B cell (primary cell): ENCODE measurements at regions not wholly inside any gene's neighbourhood (a gene's known extent, or its start where the extent isn't known, plus 50 kb on each side); places are given as distances from the start of the nearest gene placed in this dataset.

Experiments used
- ATAC-seq: fragments of 200-7000 bp; cut with Tn5 transposase; one replicate; pipeline ENCODE4 v1.10.0; 2021; ENCODE audit warnings: low read depth, mild to moderate bottlenecking, moderate number of reproducible peaks, moderate library complexity
- CTCF ChIA-PET: fragments of 350-600 bp; sonication (Branson Sonifier 250); formaldehyde crosslinking; loops from one replicate; lab custom pipeline; 2021; ENCODE audit warnings: antibody characterized with exemption, inconsistent platforms; lab: Charles Lee
- POLR2A ChIA-PET: fragments of 350-600 bp; sonication (Branson Sonifier 250); formaldehyde crosslinking; loops from one replicate; lab custom pipeline; 2021; ENCODE audit warnings: antibody characterized with exemption; lab: Charles Lee
- DNase-seq: peaks from one replicate; pipeline ENCODE4 v3.0.0; 2013
- H2AFZ ChIP-seq: 2 replicates; pipeline ENCODE4 v1.6.1; 2012; ENCODE audit warnings: mild to moderate bottlenecking, low read depth, low read length; ENCODE audit not compliant: insufficient read depth, poor library complexity, severe bottlenecking
- H3K27ac ChIP-seq, 2 donors: 1 replicate in 1 of 2; 2 replicates in 1 of 2; pipeline ENCODE4 v1.5.1; 2012 to 2013; ENCODE audit warnings: low read length in 2 of 2, mild to moderate bottlenecking in 2 of 2, moderate library complexity in 1 of 2
- H3K27me3 ChIP-seq, 4 experiments: fragments of 200-600 bp in 1 of 4; sonication (generic) in 1 of 4; replicated peaks in 1 of 4; 1 replicate in 2 of 4; 2 replicates in 2 of 4; pipeline versions ENCODE4 v1.6.1 to v1.7.0; 2013 to 2016; ENCODE audit warnings: low read length in 3 of 4, mild to moderate bottlenecking in 2 of 4, mixed read lengths in 1 of 4, moderate library complexity in 1 of 4; ENCODE audit not compliant: insufficient read depth in 4 of 4, control insufficient read depth in 3 of 4; ENCODE audit errors: control extremely low read depth in 1 of 4
- H3K36me3 ChIP-seq, 2 experiments: replicated peaks in 1 of 2; 1 replicate in 1 of 2; 2 replicates in 1 of 2; pipeline versions ENCODE4 v1.6.1 to v1.7.1; 2013; ENCODE audit warnings: low read length in 1 of 2; ENCODE audit not compliant: insufficient read depth in 2 of 2, control insufficient read depth in 1 of 2; ENCODE audit errors: control extremely low read depth in 1 of 2, extremely low read depth in 1 of 2
- H3K4me1 ChIP-seq, 2 donors: fragments of 200-600 bp in 1 of 2; sonication (generic) in 1 of 2; 1 replicate in 1 of 2; 2 replicates in 1 of 2; pipeline versions ENCODE4 v1.5.1 to v1.6.1; 2013 to 2017; ENCODE audit warnings: low read length in 2 of 2; ENCODE audit not compliant: control insufficient read depth in 2 of 2, insufficient read depth in 2 of 2
- H3K4me2 ChIP-seq: replicated peaks from 2 replicates; pipeline ENCODE3; 2012; ENCODE audit warnings: mild to moderate bottlenecking, low read depth, low read length; ENCODE audit not compliant: poor library complexity, severe bottlenecking
- H3K4me3 ChIP-seq, 5 experiments: fragments of 200-600 bp in 1 of 5; sonication (generic) in 1 of 5; 1 replicate in 3 of 5; 2 replicates in 2 of 5; pipeline versions ENCODE4 v1.5.1 to v1.7.0; 2011 to 2016; ENCODE audit warnings: low read length in 4 of 5, mild to moderate bottlenecking in 4 of 5, low read depth in 2 of 5, control low read depth in 1 of 5, moderate library complexity in 1 of 5; ENCODE audit not compliant: insufficient read depth in 1 of 5; ENCODE audit errors: control extremely low read depth in 1 of 5, extremely low read depth in 1 of 5
- H3K79me2 ChIP-seq: fragments of 200-600 bp; sonication (generic); one replicate; pipeline ENCODE4 v1.6.0; 2016; ENCODE audit warnings: low read length; ENCODE audit not compliant: control insufficient read depth, insufficient read depth
- H3K9ac ChIP-seq: fragments of 200-600 bp; sonication (generic); 2 replicates; pipeline ENCODE4 v1.6.1; 2017; ENCODE audit warnings: mild to moderate bottlenecking, low read length, moderate library complexity
- H3K9me3 ChIP-seq, 3 donors: one replicate each; pipeline versions ENCODE4 v1.6.1 to v1.7.1; 2013; ENCODE audit warnings: low read length in 2 of 3; ENCODE audit not compliant: control insufficient read depth in 2 of 3, insufficient read depth in 1 of 3; ENCODE audit errors: control extremely low read depth in 1 of 3
- H4K20me1 ChIP-seq: 2 replicates; pipeline ENCODE4 v1.6.0; 2012; ENCODE audit warnings: mild to moderate bottlenecking, low read length; ENCODE audit not compliant: insufficient read depth, control insufficient read depth, poor library complexity, severe bottlenecking
- H3K27ac Mint-ChIP-seq: one replicate; pipeline ENCODE4 v1.8.0; 2021; ENCODE audit warnings: mixed read lengths
- H3K27me3 Mint-ChIP-seq: one replicate; pipeline ENCODE4 v1.8.0; 2021; ENCODE audit warnings: mixed read lengths
- H3K4me1 Mint-ChIP-seq: one replicate; pipeline ENCODE4 v1.8.0; 2021; ENCODE audit warnings: mixed read lengths
- H3K4me3 Mint-ChIP-seq: one replicate; pipeline ENCODE4 v1.8.0; 2021; ENCODE audit warnings: mixed read lengths
- H3K9me3 Mint-ChIP-seq: one replicate; pipeline ENCODE4 v1.8.0; 2022; ENCODE audit warnings: mixed read lengths; ENCODE audit not compliant: insufficient read depth
- CTCF ChIP-seq: fragments of 200-600 bp; IDR thresholded peaks from one replicate; pipeline ENCODE4 v1.8.0; 2022; ENCODE audit warnings: antibody characterized with exemption, mild to moderate bottlenecking
- EZH2 ChIP-seq: IDR thresholded peaks from 2 replicates; pipeline ENCODE4 v1.6.1; 2012; ENCODE audit warnings: borderline replicate concordance, low read depth, mild to moderate bottlenecking, moderate library complexity, low read length; ENCODE audit not compliant: insufficient read depth, poor library complexity, severe bottlenecking
- WGBS: methylation state at CpG from one replicate; pipeline ENCODE4 v1.1.5; 2013; ENCODE audit warnings: missing lambda C conversion rate; ENCODE audit not compliant: insufficient coverage; 5-methylcytosine and 5-hydroxymethylcytosine counted together
- intact Hi-C: fragments of 100-400 bp; cut with micrococcal nuclease; formaldehyde crosslinking; loops from one replicate; pipeline ENCODE4 v1.10.0; 2022

DNA sequence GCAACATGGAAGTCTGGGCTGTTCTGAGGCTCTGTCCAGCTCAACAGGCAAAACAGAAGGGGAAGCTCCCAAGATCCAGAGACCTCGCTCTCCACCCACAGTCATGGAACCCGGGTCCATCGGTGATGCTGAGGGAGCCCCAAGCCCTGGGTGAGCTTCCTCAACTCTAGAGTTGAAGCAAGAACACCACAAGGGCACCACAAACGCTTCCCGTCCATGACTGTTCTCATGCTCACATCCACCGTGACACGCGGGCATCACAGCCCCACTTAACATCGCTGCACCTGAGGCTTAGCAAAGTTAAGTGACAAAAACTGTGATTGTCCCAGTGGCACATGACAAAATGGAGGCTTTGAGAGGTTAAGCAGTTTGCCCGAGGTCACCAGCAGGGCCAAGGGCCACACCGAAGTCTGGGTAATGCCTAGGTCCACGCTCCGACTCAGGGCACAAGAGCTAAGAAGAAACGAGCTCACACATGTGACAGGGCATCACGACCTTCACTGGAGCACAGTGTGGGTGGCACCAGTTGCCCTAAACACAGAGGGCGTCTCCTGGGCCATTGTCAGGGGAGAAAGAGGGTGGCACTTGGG, 110.6 kb downstream of the OAT start:
- Mint-ChIP-seq H3K4me3 (no peak overlapping the region), H3K27me3 (no peaks in the 10 kb centered on the region), H3K27ac (no peak overlapping the region), H3K9me3 (no peaks in the 10 kb centered on the region), H3K4me1 (no peaks in the 10 kb centered on the region)
- 83% methylated on average over 16 of the region's 16 CpGs for WGBS
- ChIA-PET CTCF (no interaction called here), POLR2A (no interaction called here)
- Histone ChIP-seq H3K4me3 (no peak overlapping the region), H4K20me1 (no peaks in the 10 kb centered on the region), H3K9ac (no peak overlapping the region), H2AFZ (no peak overlapping the region), H3K79me2 (no peaks in the 10 kb centered on the region), H3K27ac (no peak overlapping the region), H3K4me2 (no peak overlapping the region), H3K9me3 (no peaks in the 10 kb centered on the region), H3K36me3 (no peaks in the 10 kb centered on the region), H3K27me3 (no peaks in the 10 kb centered on the region), H3K4me1 (no peaks in the 10 kb centered on the region)
- intact Hi-C loops: no loop called here
- no peak for DNase-seq
- no peak for TF ChIP-seq EZH2
- no peak for TF ChIP-seq CTCF
- ATAC-seq: no peak

- no peaks in the 10 kb centered on the region for H3K27me3 Mint-ChIP-seq
- 89% methylated on average over 17 of the region's 17 CpGs for WGBS
- Histone ChIP-seq H3K36me3 (no peaks in the 10 kb centered on the region), H2AFZ (no peak overlapping the region), H3K9me3 (no peaks in the 10 kb centered on the region), H3K4me2 (no peak overlapping the region), H3K27me3 (no peaks in the 10 kb centered on the region), H3K79me2 (no peaks in the 10 kb centered on the region), H3K9ac (no peak overlapping the region), H3K27ac (no peak overlapping the region), H4K20me1 (no peaks in the 10 kb centered on the region), H3K4me1 (no peaks in the 10 kb centered on the region), H3K4me3 (no peak overlapping the region)
- intact Hi-C loops: no loop called here
- no peak overlapping the region for H3K27ac Mint-ChIP-seq
- ChIA-PET CTCF (no interaction called here), POLR2A (no interaction called here)
- H3K4me3 Mint-ChIP-seq: no peak overlapping the region
- no peaks in the 10 kb centered on the region for H3K9me3 Mint-ChIP-seq
- H3K4me1 Mint-ChIP-seq: no peaks in the 10 kb centered on the region
- no peak for ATAC-seq
- no peak for DNase-seq
- TF ChIP-seq EZH2 (no peak), CTCF (no peak)
Measured at GRCh38 chr10:124307591-124307990, 111.1 kb downstream of the OAT start.
